ENCODE measurements at regions not wholly inside any gene's neighbourhood (a gene's known extent, or its start where the extent isn't known, plus 50 kb on each side); places are given as distances from the start of the nearest gene placed in this dataset.

GRCh38 chr10:42690449-42691360 lies 52.3 kb upstream of the ZNF33B start:
- Histone ChIP-seq H3K9me3 (no peaks in the 10 kb centered on the region), H3K27ac (ENCODE audit: low read depth in 2 of 2, low read length in 1 of 2) (peak overlapping the region in 1 of 2 experiments; percentile 73; a peak in 2 of 4 replicates), H3K4me1 (ENCODE audit: control insufficient read depth in 1 of 2, insufficient read depth in 2 of 2, low read depth in 1 of 2, low read length in 1 of 2) (peaks cover 5 to 6% of the 10 kb centered on the region in 2 experiments; a peak in 2 of 4 replicates), H2AFZ (ENCODE audit: low read depth) (peak overlapping the region; percentile 99), H3K27me3 (ENCODE audit: insufficient read depth) (no peaks in the 10 kb centered on the region), H3K4me2 (peak overlapping the region; percentile 83), H3K9me2 (no peaks in the 10 kb centered on the region), H3F3A (replicated peaks; ENCODE audit: insufficient read depth) (no peaks in the 10 kb centered on the region), H4K20me1 (ENCODE audit: insufficient read depth) (no peaks in the 10 kb centered on the region), H3K79me2 (ENCODE audit: insufficient read depth) (peaks cover 33% of the 10 kb centered on the region), H3K36me3 (replicated peaks in 1 of 2; ENCODE audit: control insufficient read depth in 1 of 2, insufficient read depth in 2 of 2, low read length in 1 of 2) (no peaks in the 10 kb centered on the region), H3K9ac (peak overlapping the region; percentile 60; the same call in 1 of the 2 replicates), H3K4me3 (ENCODE audit: low read depth in 2 of 2, low read length in 1 of 2) (peak overlapping the region; percentile 75 to 83)
- DNase-seq = peak; percentile 71
- TF ChIP-seq CTCF (IDR thresholded peaks at IDR 0.05) = peak; percentile 54
- no peak for TF ChIP-seq IRF3 (IDR thresholded peaks at IDR 0.05; ENCODE audit: low read depth, low read length)
- TF ChIP-seq NRF1 (IDR thresholded peaks at IDR 0.05; ENCODE audit: low read depth, low read length) = no peak
- no peak for TF ChIP-seq ELF1 (IDR thresholded peaks at IDR 0.05)
- peak; percentile 45 for TF ChIP-seq SMC3 (IDR thresholded peaks at IDR 0.05; ENCODE audit: low read depth, low read length)
- peak; percentile 68 for TF ChIP-seq RAD21 (IDR thresholded peaks at IDR 0.05; ENCODE audit: low read length)
- 18% methylated on average over 9 of the region's 29 CpGs for WGBS (ENCODE audit: low lambda C conversion rate)
- POLR2A ChIA-PET = interaction anchor here (1.4 to 1.5 kb wide), 3 partner anchors 9 to 92 kb away, joined by 4 to 10 read pairs (median 4); partner anchors contain the start of gene BMS1
- CTCF ChIA-PET = interaction anchor here (0.7 to 1.7 kb wide), 8 partner anchors 9 to 416 kb away, joined by 3 to 7 read pairs (median 5); no protein-coding TSS in a partner anchor

GRCh38 chr10:42691361-42692120 lies 53.2 kb upstream of the ZNF33B start:
- H4K20me1 ChIP-seq (ENCODE audit: insufficient read depth) = no peaks in the 10 kb centered on the region
- no peaks in the 10 kb centered on the region for H3K9me3 ChIP-seq
- H3K4me1 ChIP-seq (ENCODE audit: control insufficient read depth in 1 of 2, insufficient read depth in 2 of 2, low read depth in 1 of 2, low read length in 1 of 2) = peaks cover 5 to 6% of the 10 kb centered on the region in 2 experiments; a peak in 2 of 4 replicates
- peak overlapping the region in 1 of 2 experiments; percentile 73; a peak in 3 of 4 replicates for H3K27ac ChIP-seq (ENCODE audit: low read depth in 2 of 2, low read length in 1 of 2)
- no peaks in the 10 kb centered on the region for H3K27me3 ChIP-seq (ENCODE audit: insufficient read depth)
- H3K4me3 ChIP-seq (ENCODE audit: low read depth in 2 of 2, low read length in 1 of 2) = peak overlapping the region; percentile 75 to 83
- peak overlapping the region; percentile 60 for H3K9ac ChIP-seq
- peak overlapping the region; percentile 99 for H2AFZ ChIP-seq (ENCODE audit: low read depth)
- no peaks in the 10 kb centered on the region for H3F3A ChIP-seq (replicated peaks; ENCODE audit: insufficient read depth)
- peaks cover 30% of the 10 kb centered on the region for H3K79me2 ChIP-seq (ENCODE audit: insufficient read depth)
- DNase-seq = peak; percentile 83
- H3K9me2 ChIP-seq = no peaks in the 10 kb centered on the region
- no peaks in the 10 kb centered on the region for H3K36me3 ChIP-seq (replicated peaks in 1 of 2; ENCODE audit: control insufficient read depth in 1 of 2, insufficient read depth in 2 of 2, low read length in 1 of 2)
- peak overlapping the region; percentile 83 for H3K4me2 ChIP-seq
- POLR2A ChIA-PET = interaction anchor here (0.8 to 1.5 kb wide), 4 partner anchors 10 to 569 kb away, joined by 3 to 10 read pairs (median 4); partner anchors contain the start of gene BMS1
- 14% methylated on average over 14 of the region's 25 CpGs for WGBS (ENCODE audit: low lambda C conversion rate)
- CTCF ChIA-PET = interaction anchor here (0.7 to 1.7 kb wide), 11 partner anchors 10 to 657 kb away, joined by 3 to 7 read pairs (median 4); partner anchors contain the start of gene BMS1
- peak; percentile 92 for TF ChIP-seq YY1 (IDR thresholded peaks at IDR 0.05; ENCODE audit: low read depth)
- no peak; the same call in 1 of the 2 replicates for TF ChIP-seq PBX3 (IDR thresholded peaks at IDR 0.05)
- TF ChIP-seq CHD2 (IDR thresholded peaks at IDR 0.05; ENCODE audit: low read length, partially characterized antibody) = peak; percentile 89
- TF ChIP-seq POLR2AphosphoS5 (IDR thresholded peaks at IDR 0.05; ENCODE audit: low read depth, low read length) = peak; percentile 91
- peak; percentile 36; the same call in 1 of the 2 replicates for TF ChIP-seq MAX (IDR thresholded peaks at IDR 0.05; ENCODE audit: low read depth)
- TF ChIP-seq MXI1 (IDR thresholded peaks at IDR 0.05; ENCODE audit: low read depth, low read length) = peak; percentile 75; the same call in 1 of the 2 replicates
- TF ChIP-seq GATA2 (CRISPR knock-in tag; IDR thresholded peaks at IDR 0.05) = no peak
- 0 out of 2 replicates have a peak, but pooled peaks have one; percentile 5 for TF ChIP-seq REST (IDR thresholded peaks at IDR 0.05; ENCODE audit: low read depth, low read length)
- no peak for TF ChIP-seq TEAD4 (IDR thresholded peaks at IDR 0.05; ENCODE audit: borderline replicate concordance, insufficient read depth)
